ENCODE measurements at regions not wholly inside any gene's neighbourhood (a gene's known extent, or its start where the extent isn't known, plus 50 kb on each side); places are given as distances from the start of the nearest gene placed in this dataset.

- no peak for DNase-seq (ENCODE audit: low spot score)
- Mint-ChIP-seq H3K4me1 (ENCODE audit: unreplicated experiment) (peaks cover 3% of the 10 kb centered on the region), H3K36me3 (ENCODE audit: low read depth, unreplicated experiment) (no peaks in the 10 kb centered on the region), H3K9me3 (ENCODE audit: unreplicated experiment) (peaks cover 4% of the 10 kb centered on the region), H3K27me3 (ENCODE audit: unreplicated experiment) (no peaks in the 10 kb centered on the region), H3K4me3 (ENCODE audit: unreplicated experiment) (no peak overlapping the region), H3K27ac (ENCODE audit: unreplicated experiment) (no peak overlapping the region)
- TF ChIP-seq, protein P1, sequence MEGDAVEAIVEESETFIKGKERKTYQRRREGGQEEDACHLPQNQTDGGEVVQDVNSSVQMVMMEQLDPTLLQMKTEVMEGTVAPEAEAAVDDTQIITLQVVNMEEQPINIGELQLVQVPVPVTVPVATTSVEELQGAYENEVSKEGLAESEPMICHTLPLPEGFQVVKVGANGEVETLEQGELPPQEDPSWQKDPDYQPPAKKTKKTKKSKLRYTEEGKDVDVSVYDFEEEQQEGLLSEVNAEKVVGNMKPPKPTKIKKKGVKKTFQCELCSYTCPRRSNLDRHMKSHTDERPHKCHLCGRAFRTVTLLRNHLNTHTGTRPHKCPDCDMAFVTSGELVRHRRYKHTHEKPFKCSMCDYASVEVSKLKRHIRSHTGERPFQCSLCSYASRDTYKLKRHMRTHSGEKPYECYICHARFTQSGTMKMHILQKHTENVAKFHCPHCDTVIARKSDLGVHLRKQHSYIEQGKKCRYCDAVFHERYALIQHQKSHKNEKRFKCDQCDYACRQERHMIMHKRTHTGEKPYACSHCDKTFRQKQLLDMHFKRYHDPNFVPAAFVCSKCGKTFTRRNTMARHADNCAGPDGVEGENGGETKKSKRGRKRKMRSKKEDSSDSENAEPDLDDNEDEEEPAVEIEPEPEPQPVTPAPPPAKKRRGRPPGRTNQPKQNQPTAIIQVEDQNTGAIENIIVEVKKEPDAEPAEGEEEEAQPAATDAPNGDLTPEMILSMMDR (IDR thresholded peaks at IDR 0.05; ENCODE audit: unreplicated experiment), result no peak
Measured at GRCh38 chr9:82716821-82717220, 346.1 kb downstream of the RASEF start.

GRCh38 chr9:82720515-82720914 is 342.4 kb downstream of the RASEF start:
- Mint-ChIP-seq H3K9me3 (ENCODE audit: unreplicated experiment) (no peaks in the 10 kb centered on the region), H3K27ac (ENCODE audit: unreplicated experiment) (no peak overlapping the region), H3K4me3 (ENCODE audit: unreplicated experiment) (no peak overlapping the region), H3K4me1 (ENCODE audit: unreplicated experiment) (no peaks in the 10 kb centered on the region), H3K36me3 (ENCODE audit: low read depth, unreplicated experiment) (no peaks in the 10 kb centered on the region), H3K27me3 (ENCODE audit: unreplicated experiment) (no peaks in the 10 kb centered on the region)
- no peak for DNase-seq (ENCODE audit: low spot score)
- TF ChIP-seq, protein P1 (IDR thresholded peaks at IDR 0.05; ENCODE audit: unreplicated experiment), result no peak

GRCh38 chr9:82721593-82721992 is 341.3 kb downstream of the RASEF start:
- Mint-ChIP-seq H3K4me1 (ENCODE audit: unreplicated experiment) (no peaks in the 10 kb centered on the region), H3K27me3 (ENCODE audit: unreplicated experiment) (no peaks in the 10 kb centered on the region), H3K4me3 (ENCODE audit: unreplicated experiment) (no peak overlapping the region), H3K9me3 (ENCODE audit: unreplicated experiment) (no peaks in the 10 kb centered on the region), H3K27ac (ENCODE audit: unreplicated experiment) (no peak overlapping the region), H3K36me3 (ENCODE audit: low read depth, unreplicated experiment) (no peaks in the 10 kb centered on the region)
- DNase-seq (ENCODE audit: low spot score), result no peak
- TF ChIP-seq, protein P1 (IDR thresholded peaks at IDR 0.05; ENCODE audit: unreplicated experiment), result no peak

DNA sequence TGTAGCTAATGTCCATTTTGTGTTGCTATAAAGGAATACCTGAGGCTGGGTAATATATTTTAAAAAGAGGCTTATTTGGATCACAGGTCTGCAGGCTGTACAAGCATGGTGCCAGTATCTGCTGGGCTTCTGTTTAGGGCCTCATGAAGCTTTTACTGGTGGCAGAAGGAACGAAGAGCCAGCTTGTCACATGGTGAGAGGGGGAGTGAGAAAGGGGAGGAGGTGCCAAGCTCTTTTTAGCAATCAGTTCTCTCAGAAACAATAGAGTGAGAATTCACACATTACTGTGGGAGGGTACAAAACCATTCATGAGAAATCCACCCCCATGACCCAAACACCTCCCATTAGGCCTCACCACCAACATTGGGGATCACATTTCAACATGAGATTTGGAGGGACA is 340.9 kb downstream of the RASEF start:
- no peaks in the 10 kb centered on the region for H3K36me3 Mint-ChIP-seq (ENCODE audit: low read depth, unreplicated experiment)
- no peaks in the 10 kb centered on the region for H3K27me3 Mint-ChIP-seq (ENCODE audit: unreplicated experiment)
- H3K4me1 Mint-ChIP-seq (ENCODE audit: unreplicated experiment), result no peaks in the 10 kb centered on the region
- DNase-seq (ENCODE audit: low spot score), result no peak
- H3K4me3 Mint-ChIP-seq (ENCODE audit: unreplicated experiment), result no peak overlapping the region
- no peak overlapping the region for H3K27ac Mint-ChIP-seq (ENCODE audit: unreplicated experiment)
- no peaks in the 10 kb centered on the region for H3K9me3 Mint-ChIP-seq (ENCODE audit: unreplicated experiment)
- TF ChIP-seq, protein P1 (IDR thresholded peaks at IDR 0.05; ENCODE audit: unreplicated experiment), result no peak

DNA sequence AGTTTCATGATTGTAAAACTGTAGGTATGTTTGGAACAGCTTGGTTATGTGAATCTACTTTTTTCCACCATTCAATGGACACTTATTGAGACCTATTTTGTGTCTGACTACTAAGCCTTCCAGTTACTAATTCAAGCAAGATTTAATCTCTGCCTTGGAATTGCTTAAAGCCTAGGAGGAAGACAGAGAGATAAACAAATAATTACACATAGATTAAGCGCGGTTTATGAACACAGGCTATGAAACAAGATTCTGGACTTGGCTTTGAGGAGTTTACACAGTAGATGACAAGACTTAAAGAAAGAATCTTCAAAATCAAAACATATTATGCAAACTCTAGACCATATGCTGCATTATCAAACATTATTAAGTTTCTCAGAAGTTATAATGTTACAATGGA is 340.4 kb downstream of the RASEF start:
- TF ChIP-seq, protein P1 (IDR thresholded peaks at IDR 0.05; ENCODE audit: unreplicated experiment), result no peak
- Mint-ChIP-seq H3K4me3 (ENCODE audit: unreplicated experiment) (no peak overlapping the region), H3K27me3 (ENCODE audit: unreplicated experiment) (no peaks in the 10 kb centered on the region), H3K36me3 (ENCODE audit: low read depth, unreplicated experiment) (no peaks in the 10 kb centered on the region), H3K4me1 (ENCODE audit: unreplicated experiment) (peaks cover 1% of the 10 kb centered on the region), H3K27ac (ENCODE audit: unreplicated experiment) (no peak overlapping the region), H3K9me3 (ENCODE audit: unreplicated experiment) (no peaks in the 10 kb centered on the region)
- DNase-seq (ENCODE audit: low spot score), result no peak

Data from endothelial cell (in vitro differentiated cells).